Neural progenitor cell (in vitro differentiated cells): ENCODE measurements at regions not wholly inside any gene's neighbourhood (a gene's known extent, or its start where the extent isn't known, plus 50 kb on each side); places are given as distances from the start of the nearest gene placed in this dataset.

Source experiments
- CTCF ChIP-seq: fragments of 200-600 bp; sonication (generic); IDR thresholded peaks from 2 replicates; pipeline ENCODE4 v1.5.1; 2017; ENCODE audit warnings: antibody characterized with exemption, mild to moderate bottlenecking
- EZH2 ChIP-seq: fragments of 200-600 bp; sonication (generic); IDR thresholded peaks from 2 replicates; pipeline ENCODE4 v1.6.1; 2017; ENCODE audit warnings: antibody characterized with exemption, mild to moderate bottlenecking, moderate library complexity
- EZH2phosphoT487 ChIP-seq: fragments of 200-600 bp; sonication (generic); IDR thresholded peaks from 2 replicates; pipeline ENCODE4 v1.6.1; 2017; ENCODE audit warnings: antibody characterized with exemption

DNA sequence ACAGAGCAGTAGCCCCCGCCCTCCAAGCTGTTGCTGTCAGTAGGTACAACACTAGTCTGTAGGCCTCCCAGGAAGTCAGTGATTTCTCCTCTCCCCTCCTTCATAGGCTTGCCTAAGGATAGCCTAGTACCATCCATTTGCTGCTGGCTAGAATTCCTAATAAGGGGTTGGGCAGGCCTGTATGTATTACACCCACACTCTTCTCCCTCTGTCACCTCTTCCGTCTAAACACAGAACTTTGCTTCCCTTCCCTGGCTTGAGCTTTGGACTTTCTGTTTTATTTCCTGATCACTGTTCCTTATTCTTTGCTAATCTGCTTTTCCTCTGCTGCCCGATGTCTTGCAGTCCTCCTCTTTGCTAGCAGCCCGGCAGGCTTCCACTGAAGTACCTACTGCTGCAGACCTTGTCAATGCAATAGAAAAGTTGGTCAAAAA, 93.4 kb upstream of the UMPS start:
- TF ChIP-seq CTCF (no peak), EZH2phosphoT487 (no peak), EZH2 (no peak)
